GM23248 (cell line): ENCODE measurements at regions not wholly inside any gene's neighbourhood (a gene's known extent, or its start where the extent isn't known, plus 50 kb on each side); places are given as distances from the start of the nearest gene placed in this dataset.

Experiments used
- EZH2 ChIP-seq: fragments of 200-600 bp; sonication (generic); IDR thresholded peaks from 2 replicates; pipeline ENCODE4 v1.6.1; 2018; ENCODE audit warnings: antibody characterized with exemption, mild to moderate bottlenecking; ENCODE audit not compliant: insufficient read depth, poor library complexity, severe bottlenecking
- EZH2phosphoT487 ChIP-seq: fragments of 200-600 bp; sonication (generic); IDR thresholded peaks from 2 replicates; pipeline ENCODE4 v1.6.1; 2018; ENCODE audit warnings: antibody characterized with exemption, moderate library complexity, mild to moderate bottlenecking, low read depth; ENCODE audit not compliant: insufficient read depth

DNA sequence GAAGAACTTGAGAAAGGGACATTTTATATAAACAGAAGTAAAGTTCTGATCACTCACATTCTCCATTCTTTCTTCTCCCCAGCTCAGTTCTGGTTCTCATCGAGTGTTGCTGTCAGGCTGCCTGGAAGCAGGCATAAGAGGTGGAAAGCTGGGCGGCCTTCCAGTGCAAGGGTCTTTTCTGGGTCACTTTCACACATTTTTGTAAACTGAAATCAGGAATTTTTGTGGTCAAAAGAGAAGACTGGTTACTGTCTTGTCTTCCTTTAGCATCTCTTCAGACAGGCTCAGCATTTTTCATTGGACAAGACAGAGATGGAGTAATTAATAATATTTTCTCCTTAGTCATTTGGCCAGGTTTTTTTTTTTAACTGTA, 93.7 kb downstream of the CTH start:
- TF ChIP-seq EZH2 (no peak), EZH2phosphoT487 (no peak)
